ENCODE measurements at regions not wholly inside any gene's neighbourhood (a gene's known extent, or its start where the extent isn't known, plus 50 kb on each side); places are given as distances from the start of the nearest gene placed in this dataset.

- no peak for TF ChIP-seq POLR2A (IDR thresholded peaks at IDR 0.05)
- no peak for TF ChIP-seq CTCF (IDR thresholded peaks at IDR 0.05)
- no peak for TF ChIP-seq POLR2AphosphoS5 (IDR thresholded peaks at IDR 0.05; ENCODE audit: insufficient read depth in 1 of 2, low read depth in 1 of 2)
These were observed 104.0 kb upstream of the POU3F3 start for GRCh38 chr2:104749856-104750460.
